Parathyroid adenoma (tissue), 2 donors: ENCODE measurements at regions not wholly inside any gene's neighbourhood (a gene's known extent, or its start where the extent isn't known, plus 50 kb on each side); places are given as distances from the start of the nearest gene placed in this dataset.

Source experiments
- H2AFZ ChIP-seq: fragments of 300-600 bp; sonication (generic); one replicate; pipeline ENCODE4 v1.7.0; 2017; ENCODE audit warnings: antibody characterized with exemption, mild to moderate bottlenecking
- H3K27ac ChIP-seq: fragments of 300-600 bp; sonication (generic); one replicate; pipeline ENCODE4 v1.7.0; 2017
- H3K27me3 ChIP-seq: fragments of 300-600 bp; sonication (generic); one replicate; pipeline ENCODE4 v1.7.0; 2017; ENCODE audit warnings: low read length; ENCODE audit not compliant: control insufficient read depth, insufficient read depth
- H3K36me3 ChIP-seq: fragments of 300-600 bp; sonication (generic); one replicate; pipeline ENCODE4 v1.7.0; 2017; ENCODE audit warnings: low read length; ENCODE audit not compliant: control insufficient read depth, insufficient read depth
- H3K4me1 ChIP-seq: fragments of 300-600 bp; sonication (generic); one replicate; pipeline ENCODE4 v1.7.0; 2017; ENCODE audit warnings: control low read depth
- H3K4me2 ChIP-seq: fragments of 300-600 bp; sonication (generic); one replicate; pipeline ENCODE4 v1.7.0; 2017; ENCODE audit warnings: low read length
- H3K4me3 ChIP-seq: fragments of 300-600 bp; sonication (generic); one replicate; pipeline ENCODE4 v1.7.0; 2017; ENCODE audit warnings: low read depth, low read length
- H3K79me2 ChIP-seq: fragments of 300-600 bp; sonication (generic); one replicate; pipeline ENCODE4 v1.7.0; 2017; ENCODE audit warnings: control low read depth
- H3K9ac ChIP-seq: fragments of 300-600 bp; sonication (generic); one replicate; pipeline ENCODE4 v1.7.0; 2017; ENCODE audit warnings: mild to moderate bottlenecking
- H3K9me3 ChIP-seq: fragments of 300-600 bp; sonication (generic); one replicate; pipeline ENCODE4 v1.7.0; 2017; ENCODE audit warnings: low read length; ENCODE audit not compliant: control insufficient read depth
- CTCF ChIP-seq: fragments of 300-600 bp; sonication (generic); IDR thresholded peaks from one replicate; pipeline ENCODE4 v1.7.0; 2017; ENCODE audit warnings: antibody characterized with exemption, mild to moderate bottlenecking
- donor health status: primary hyperparathyroidism.

GRCh38 chr2:198296665-198297308 is 492.4 kb downstream of the PLCL1 start:
- Histone ChIP-seq H3K9ac (no peak overlapping the region), H3K4me3 (no peak overlapping the region), H3K4me2 (no peak overlapping the region), H3K36me3 (no peaks in the 10 kb centered on the region), H3K79me2 (no peaks in the 10 kb centered on the region), H2AFZ (peak overlapping the region; percentile 21), H3K27me3 (no peaks in the 10 kb centered on the region), H3K4me1 (no peaks in the 10 kb centered on the region), H3K9me3 (no peaks in the 10 kb centered on the region), H3K27ac (no peak overlapping the region)
- peak; percentile 80 for TF ChIP-seq CTCF

GRCh38 chr2:198293281-198293680 is 488.9 kb downstream of the PLCL1 start:
- Histone ChIP-seq H3K9me3 (no peaks in the 10 kb centered on the region), H3K36me3 (no peaks in the 10 kb centered on the region), H3K4me3 (no peak overlapping the region), H3K9ac (no peak overlapping the region), H3K27ac (no peak overlapping the region), H3K4me1 (no peaks in the 10 kb centered on the region), H3K4me2 (no peak overlapping the region), H2AFZ (no peak overlapping the region), H3K27me3 (no peaks in the 10 kb centered on the region), H3K79me2 (no peaks in the 10 kb centered on the region)
- TF ChIP-seq CTCF: no peak

- H3K4me2 ChIP-seq: no peak overlapping the region
- no peak for TF ChIP-seq CTCF
- H3K4me1 ChIP-seq: no peaks in the 10 kb centered on the region
- no peak overlapping the region for H2AFZ ChIP-seq
- no peaks in the 10 kb centered on the region for H3K27me3 ChIP-seq
- H3K79me2 ChIP-seq: no peaks in the 10 kb centered on the region
- no peak overlapping the region for H3K27ac ChIP-seq
- H3K9ac ChIP-seq: no peak overlapping the region
- H3K9me3 ChIP-seq: no peaks in the 10 kb centered on the region
- H3K36me3 ChIP-seq: no peaks in the 10 kb centered on the region
- no peak overlapping the region for H3K4me3 ChIP-seq
Measured at GRCh38 chr2:198289811-198290210, 485.4 kb downstream of the PLCL1 start.

GRCh38 chr2:198287706-198288105 is 483.3 kb downstream of the PLCL1 start:
- Histone ChIP-seq H3K27me3 (no peaks in the 10 kb centered on the region), H3K79me2 (no peaks in the 10 kb centered on the region), H3K4me1 (no peaks in the 10 kb centered on the region), H3K4me3 (no peak overlapping the region), H2AFZ (no peak overlapping the region), H3K27ac (no peak overlapping the region), H3K9ac (no peak overlapping the region), H3K4me2 (no peak overlapping the region), H3K36me3 (no peaks in the 10 kb centered on the region), H3K9me3 (no peaks in the 10 kb centered on the region)
- TF ChIP-seq CTCF: no peak

GRCh38 chr2:198285216-198285615 is 480.8 kb downstream of the PLCL1 start:
- Histone ChIP-seq H3K9me3 (no peaks in the 10 kb centered on the region), H3K4me3 (no peak overlapping the region), H3K4me1 (no peaks in the 10 kb centered on the region), H2AFZ (no peak overlapping the region), H3K9ac (no peak overlapping the region), H3K4me2 (no peak overlapping the region), H3K27me3 (no peaks in the 10 kb centered on the region), H3K27ac (no peak overlapping the region), H3K79me2 (no peaks in the 10 kb centered on the region), H3K36me3 (no peaks in the 10 kb centered on the region)
- no peak for TF ChIP-seq CTCF
